ENCODE measurements at regions not wholly inside any gene's neighbourhood (a gene's known extent, or its start where the extent isn't known, plus 50 kb on each side); places are given as distances from the start of the nearest gene placed in this dataset.

GRCh38 chr14:96739200-96739910 lies 57.8 kb upstream of the VRK1 start:
- peaks cover 36 to 94% of the 10 kb centered on the region in 2 donors for H3K27me3 ChIP-seq (ENCODE audit: control insufficient read depth in 2 of 2, insufficient read depth in 1 of 2, low read length in 1 of 2)
- H3K36me3 ChIP-seq (ENCODE audit: control insufficient read depth in 2 of 2, insufficient read depth in 2 of 2, low read length in 1 of 2), result no peaks in the 10 kb centered on the region
- H3K4me1 ChIP-seq (ENCODE audit: control insufficient read depth in 2 of 2, insufficient read depth in 2 of 2, low read length in 2 of 2), result peaks cover 0 to 4% of the 10 kb centered on the region in 2 donors
- H3K4me3 ChIP-seq (ENCODE audit: low read length in 2 of 2), result no peak overlapping the region
- 85% methylated on average over 14 of the region's 14 CpGs for WGBS
- H3K9me3 ChIP-seq (ENCODE audit: control insufficient read depth in 2 of 2, insufficient read depth in 1 of 2, low read length in 1 of 2), result no peaks in the 10 kb centered on the region
- DNase-seq (ENCODE audit: low read depth in 6 of 9, low spot score in 9 of 9), result no peak
- H3K27ac ChIP-seq (ENCODE audit: low read depth in 1 of 2, low read length in 1 of 2), result no peak overlapping the region

DNA sequence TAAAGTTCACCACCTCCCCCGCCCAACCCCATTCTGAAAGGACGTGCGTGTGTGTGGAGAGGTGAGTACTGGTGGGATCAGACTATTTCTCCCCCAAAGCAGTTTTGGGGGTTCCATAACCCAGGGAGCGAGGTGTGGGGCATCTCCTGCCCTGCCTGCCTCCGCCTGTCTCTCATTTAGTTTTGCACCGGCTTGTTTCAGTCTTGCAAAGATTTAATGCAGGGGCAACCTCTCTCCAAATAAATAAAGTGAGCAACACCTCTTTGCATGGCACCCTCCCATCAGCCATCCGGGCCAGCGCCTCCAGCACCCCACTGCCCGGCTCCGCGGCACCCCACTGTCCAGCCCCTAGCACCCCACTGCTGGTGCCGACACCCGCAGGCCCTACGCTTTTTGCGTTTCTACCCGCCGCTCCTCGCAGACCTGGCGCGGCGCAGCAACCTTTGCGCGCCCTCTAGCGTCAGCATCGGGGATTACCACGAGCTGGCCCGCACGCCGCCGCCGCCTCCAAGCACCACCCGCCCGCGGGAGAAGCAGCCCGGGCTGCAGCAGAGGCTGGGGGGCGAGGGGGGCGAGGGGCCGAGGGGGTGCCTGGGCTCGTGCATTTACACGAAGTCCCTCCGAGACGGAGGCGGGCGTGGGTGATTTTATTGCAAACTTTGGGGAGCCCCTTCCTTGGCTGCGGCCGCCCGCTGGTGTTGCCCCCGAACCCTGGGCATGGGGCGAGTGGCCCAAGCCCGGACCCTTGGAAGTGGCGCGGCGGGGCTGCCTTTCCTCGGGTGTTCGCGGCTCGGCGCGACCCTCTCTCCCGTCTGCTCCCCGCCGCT lies 55.8 kb upstream of the VRK1 start:
- Histone ChIP-seq H3K36me3 (ENCODE audit: control insufficient read depth in 2 of 2, insufficient read depth in 2 of 2, low read length in 1 of 2) (no peaks in the 10 kb centered on the region), H3K27ac (ENCODE audit: low read depth in 1 of 2, low read length in 1 of 2) (no peak overlapping the region), H3K9me3 (ENCODE audit: control insufficient read depth in 2 of 2, insufficient read depth in 1 of 2, low read length in 1 of 2) (no peaks in the 10 kb centered on the region), H3K4me1 (ENCODE audit: control insufficient read depth in 2 of 2, insufficient read depth in 2 of 2, low read length in 2 of 2) (peaks cover 0 to 4% of the 10 kb centered on the region in 2 donors), H3K4me3 (ENCODE audit: low read length in 2 of 2) (peak overlapping the region in 1 of 2 donors; percentile 16), H3K27me3 (ENCODE audit: control insufficient read depth in 2 of 2, insufficient read depth in 1 of 2, low read length in 1 of 2) (peaks cover 35 to 80% of the 10 kb centered on the region in 2 donors)
- WGBS, result 8% methylated on average over 62 of the region's 62 CpGs
- peak in 8 of 9 donors; percentile 27 to 73 (median 49) for DNase-seq (ENCODE audit: low read depth in 6 of 9, low spot score in 9 of 9)

- no peak overlapping the region for H3K4me3 ChIP-seq (ENCODE audit: low read length in 2 of 2)
- no peaks in the 10 kb centered on the region for H3K36me3 ChIP-seq (ENCODE audit: control insufficient read depth in 2 of 2, insufficient read depth in 2 of 2, low read length in 1 of 2)
- H3K4me1 ChIP-seq (ENCODE audit: control insufficient read depth in 2 of 2, insufficient read depth in 2 of 2, low read length in 2 of 2), result peaks cover 0 to 4% of the 10 kb centered on the region in 2 donors
- 87% methylated on average over 7 of the region's 7 CpGs for WGBS
- DNase-seq (ENCODE audit: low read depth in 6 of 9, low spot score in 9 of 9), result no peak
- H3K9me3 ChIP-seq (ENCODE audit: control insufficient read depth in 2 of 2, insufficient read depth in 1 of 2, low read length in 1 of 2), result no peaks in the 10 kb centered on the region
- no peak overlapping the region for H3K27ac ChIP-seq (ENCODE audit: low read depth in 1 of 2, low read length in 1 of 2)
- peaks cover 33 to 66% of the 10 kb centered on the region in 2 donors for H3K27me3 ChIP-seq (ENCODE audit: control insufficient read depth in 2 of 2, insufficient read depth in 1 of 2, low read length in 1 of 2)
Measured at GRCh38 chr14:96744262-96744661, 52.9 kb upstream of the VRK1 start.

DNA sequence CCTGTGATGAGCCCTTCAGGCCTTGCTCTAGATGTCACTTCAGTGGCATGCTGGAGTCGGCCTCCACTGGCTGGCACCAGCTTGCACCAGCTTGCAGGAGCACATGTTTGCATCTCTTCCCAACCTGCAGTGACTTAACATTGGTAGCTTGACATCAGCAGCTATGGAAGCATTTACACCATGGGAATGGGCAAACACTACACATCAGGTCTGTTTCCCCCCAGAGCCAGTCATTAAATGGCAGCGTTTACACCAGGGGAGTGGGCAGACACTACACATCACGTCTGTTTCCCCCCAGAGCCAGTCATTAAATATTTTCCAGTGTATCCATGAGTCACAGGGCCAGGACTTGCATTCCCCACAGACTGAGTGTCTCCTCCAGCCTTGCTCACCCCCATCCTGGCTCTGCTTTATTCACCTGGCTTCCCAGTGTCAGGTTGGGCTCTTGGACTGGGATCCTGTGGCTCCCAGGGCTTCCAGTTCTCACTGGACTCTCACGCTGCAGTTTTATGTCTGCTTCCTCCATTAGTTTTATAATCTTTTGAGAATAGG lies 51.6 kb upstream of the VRK1 start:
- no peaks in the 10 kb centered on the region for H3K9me3 ChIP-seq (ENCODE audit: control insufficient read depth in 2 of 2, insufficient read depth in 1 of 2, low read length in 1 of 2)
- 93% methylated on average over 4 of the region's 4 CpGs for WGBS
- H3K27ac ChIP-seq (ENCODE audit: low read depth in 1 of 2, low read length in 1 of 2), result no peak overlapping the region
- no peaks in the 10 kb centered on the region for H3K36me3 ChIP-seq (ENCODE audit: control insufficient read depth in 2 of 2, insufficient read depth in 2 of 2, low read length in 1 of 2)
- DNase-seq (ENCODE audit: low read depth in 6 of 9, low spot score in 9 of 9), result no peak
- no peak overlapping the region for H3K4me3 ChIP-seq (ENCODE audit: low read length in 2 of 2)
- peaks cover 0 to 4% of the 10 kb centered on the region in 2 donors for H3K4me1 ChIP-seq (ENCODE audit: control insufficient read depth in 2 of 2, insufficient read depth in 2 of 2, low read length in 2 of 2)
- H3K27me3 ChIP-seq (ENCODE audit: control insufficient read depth in 2 of 2, insufficient read depth in 1 of 2, low read length in 1 of 2), result peaks cover 26 to 54% of the 10 kb centered on the region in 2 donors

GRCh38 chr14:96746101-96746500 lies 51.1 kb upstream of the VRK1 start:
- no peak overlapping the region for H3K27ac ChIP-seq (ENCODE audit: low read depth in 1 of 2, low read length in 1 of 2)
- peaks cover 21 to 53% of the 10 kb centered on the region in 2 donors for H3K27me3 ChIP-seq (ENCODE audit: control insufficient read depth in 2 of 2, insufficient read depth in 1 of 2, low read length in 1 of 2)
- H3K4me1 ChIP-seq (ENCODE audit: control insufficient read depth in 2 of 2, insufficient read depth in 2 of 2, low read length in 2 of 2), result peaks cover 0 to 3% of the 10 kb centered on the region in 2 donors
- no peak overlapping the region for H3K4me3 ChIP-seq (ENCODE audit: low read length in 2 of 2)
- DNase-seq (ENCODE audit: low read depth in 6 of 9, low spot score in 9 of 9), result no peak
- WGBS, result 82% methylated on average over 3 of the region's 3 CpGs
- H3K9me3 ChIP-seq (ENCODE audit: control insufficient read depth in 2 of 2, insufficient read depth in 1 of 2, low read length in 1 of 2), result no peaks in the 10 kb centered on the region
- no peaks in the 10 kb centered on the region for H3K36me3 ChIP-seq (ENCODE audit: control insufficient read depth in 2 of 2, insufficient read depth in 2 of 2, low read length in 1 of 2)

DNA sequence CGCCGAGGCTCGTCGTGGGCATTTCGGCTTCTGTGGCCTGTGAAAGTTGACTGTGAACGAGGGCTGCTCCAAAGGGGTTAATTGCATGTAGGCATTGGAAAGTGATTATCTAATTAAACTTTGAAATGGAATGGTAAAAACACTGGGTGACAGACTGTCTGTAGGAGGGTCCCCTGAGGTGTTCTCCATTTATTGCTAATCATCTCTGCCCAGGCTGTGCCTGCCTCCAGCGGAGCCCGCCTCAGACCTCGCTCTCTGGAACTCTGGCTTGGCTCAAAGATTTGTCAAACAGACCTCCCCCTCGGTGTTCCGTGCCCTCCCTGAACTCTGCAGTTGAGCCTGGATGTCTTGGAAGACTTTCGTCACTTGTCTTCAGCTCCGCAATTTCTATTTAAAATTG lies 50.2 kb upstream of the VRK1 start:
- 88% methylated on average over 13 of the region's 13 CpGs for WGBS
- no peak overlapping the region for H3K4me3 ChIP-seq (ENCODE audit: low read length in 2 of 2)
- no peak overlapping the region for H3K27ac ChIP-seq (ENCODE audit: low read depth in 1 of 2, low read length in 1 of 2)
- no peaks in the 10 kb centered on the region for H3K4me1 ChIP-seq (ENCODE audit: control insufficient read depth in 2 of 2, insufficient read depth in 2 of 2, low read length in 2 of 2)
- H3K9me3 ChIP-seq (ENCODE audit: control insufficient read depth in 2 of 2, insufficient read depth in 1 of 2, low read length in 1 of 2), result no peaks in the 10 kb centered on the region
- H3K36me3 ChIP-seq (ENCODE audit: control insufficient read depth in 2 of 2, insufficient read depth in 2 of 2, low read length in 1 of 2), result no peaks in the 10 kb centered on the region
- no peak for DNase-seq (ENCODE audit: low read depth in 6 of 9, low spot score in 9 of 9)
- H3K27me3 ChIP-seq (ENCODE audit: control insufficient read depth in 2 of 2, insufficient read depth in 1 of 2, low read length in 1 of 2), result peaks cover 12 to 44% of the 10 kb centered on the region in 2 donors
